H1 (cell line): ENCODE measurements at regions not wholly inside any gene's neighbourhood (a gene's known extent, or its start where the extent isn't known, plus 50 kb on each side); places are given as distances from the start of the nearest gene placed in this dataset.

Source experiments
- CTCF ChIA-PET: fragments of 300-600 bp; sonication (Branson Sonifier 250); formaldehyde crosslinking; loops from one replicate; lab custom pipeline; 2021; ENCODE audit not compliant: partially characterized antibody; lab: Charles Lee
- POLR2A ChIA-PET: fragments of 300-600 bp; sonication (Branson Sonifier 250); formaldehyde crosslinking; loops from one replicate; lab custom pipeline; 2021; ENCODE audit warnings: inconsistent platforms; ENCODE audit not compliant: partially characterized antibody; lab: Charles Lee
- DNase-seq, 2 experiments: peaks; one replicate each; pipeline versions ENCODE4 v3.0.0 to v3.0.0-alpha.2; 2010 to 2022; ENCODE audit warnings: low spot score in 2 of 2, low read depth in 1 of 2, mixed read lengths in 1 of 2
- FAIRE-seq: peaks from 2 replicates; lab custom pipeline; 2011; peaks lifted over from hg19 to GRCh38; lab: Jason Lieb, UNC
- H2AFZ ChIP-seq: 2 replicates; pipeline ENCODE4 v1.8.1; 2012; ENCODE audit warnings: low read length, inconsistent platforms
- H2AK5ac ChIP-seq: 2 replicates; pipeline ENCODE4 v1.6.1; 2013; ENCODE audit warnings: low read depth, low read length
- H2BK120ac ChIP-seq: replicated peaks from 2 replicates; pipeline ENCODE3; 2013; ENCODE audit warnings: low read depth, low read length, inconsistent platforms
- H2BK12ac ChIP-seq: 2 replicates; pipeline ENCODE4 v1.6.1; 2013; ENCODE audit warnings: low read depth, low read length
- H2BK15ac ChIP-seq: 2 replicates; pipeline ENCODE4 v1.6.1; 2013; ENCODE audit warnings: low read length
- H2BK20ac ChIP-seq: 2 replicates; pipeline ENCODE4 v1.6.1; 2013; ENCODE audit warnings: low read length
- H2BK5ac ChIP-seq: 2 replicates; pipeline ENCODE4 v1.6.1; 2013; ENCODE audit warnings: low read depth, low read length
- H3K14ac ChIP-seq: 2 replicates; pipeline ENCODE4 v1.6.1; 2013; ENCODE audit warnings: inconsistent platforms; ENCODE audit not compliant: insufficient read length
- H3K18ac ChIP-seq: 2 replicates; pipeline ENCODE4 v1.6.1; 2013; ENCODE audit warnings: low read length; ENCODE audit errors: extremely low read depth
- H3K23ac ChIP-seq: 2 replicates; pipeline ENCODE4 v1.6.1; 2013; ENCODE audit warnings: inconsistent platforms; ENCODE audit not compliant: insufficient read length
- H3K23me2 ChIP-seq: 2 replicates; pipeline ENCODE4 v1.6.1; 2013; ENCODE audit warnings: low read depth, low read length
- H3K27ac ChIP-seq: 2 replicates; pipeline ENCODE4 v1.6.1; 2011; ENCODE audit warnings: low read depth, low read length, inconsistent platforms
- H3K27me3 ChIP-seq, 4 experiments: replicated peaks in 1 of 4; 1 replicate in 1 of 4; 2 replicates in 3 of 4; pipeline versions ENCODE4 v1.6.1 to v1.8.1; 2011 to 2013; ENCODE audit warnings: low read length in 3 of 4, mild to moderate bottlenecking in 3 of 4, inconsistent platforms in 2 of 4, mixed read lengths in 2 of 4, moderate library complexity in 1 of 4; ENCODE audit not compliant: control insufficient read depth in 3 of 4, insufficient read depth in 3 of 4; ENCODE audit errors: extremely low read depth in 1 of 4
- H3K36me3 ChIP-seq, 4 experiments: 2 replicates each; pipeline versions ENCODE4 v1.6.1 to v1.8.1; 2011 to 2013; ENCODE audit warnings: mild to moderate bottlenecking in 4 of 4, low read length in 3 of 4, moderate library complexity in 2 of 4, control low read depth in 1 of 4, inconsistent platforms in 1 of 4; ENCODE audit not compliant: insufficient read depth in 4 of 4, control insufficient read depth in 2 of 4
- H3K4ac ChIP-seq: replicated peaks from 2 replicates; pipeline ENCODE3; 2013; ENCODE audit warnings: low read length, low read depth, mixed read lengths, inconsistent platforms; ENCODE audit not compliant: insufficient read length
- H3K4me1 ChIP-seq, 4 experiments: replicated peaks in 1 of 4; 1 replicate in 1 of 4; 2 replicates in 3 of 4; pipeline versions ENCODE4 v1.6.1 to v1.8.1; 2011 to 2013; ENCODE audit warnings: low read length in 3 of 4, inconsistent platforms in 2 of 4, mixed read lengths in 1 of 4; ENCODE audit not compliant: insufficient read depth in 4 of 4, control insufficient read depth in 3 of 4
- H3K4me2 ChIP-seq, 2 experiments: 2 replicates each; pipeline versions ENCODE4 v1.6.1 to v1.8.1; 2011 to 2013; ENCODE audit warnings: low read depth in 2 of 2, low read length in 2 of 2, control low read depth in 1 of 2, inconsistent platforms in 1 of 2, mild to moderate bottlenecking in 1 of 2; ENCODE audit not compliant: insufficient read depth in 1 of 2
- H3K4me3 ChIP-seq, 4 experiments: fragments of 200-600, 300-600 bp in 1 of 4; sonication (generic), shearing (Covaris generic), sonication (Bioruptor Twin) in 1 of 4; 2 replicates each; pipeline versions ENCODE4 v1.5.1 to v1.8.1; 2011 to 2016; ENCODE audit warnings: low read length in 4 of 4, low read depth in 3 of 4, control low read depth in 2 of 4, inconsistent platforms in 2 of 4, mild to moderate bottlenecking in 2 of 4, mixed read lengths in 1 of 4, moderate library complexity in 1 of 4; ENCODE audit not compliant: insufficient read depth in 2 of 4; ENCODE audit errors: extremely low read depth in 1 of 4
- H3K56ac ChIP-seq: replicated peaks from 2 replicates; pipeline ENCODE3; 2013; ENCODE audit warnings: low read depth, mild to moderate bottlenecking, mixed read lengths, low read length, inconsistent platforms; ENCODE audit not compliant: insufficient read length
- H3K79me1 ChIP-seq: 2 replicates; pipeline ENCODE4 v1.6.1; 2013; ENCODE audit warnings: low read depth, low read length, control low read depth
- H3K79me2 ChIP-seq, 2 experiments: 2 replicates each; pipeline versions ENCODE4 v1.6.1 to v1.8.1; 2012 to 2013; ENCODE audit warnings: low read length in 2 of 2, mild to moderate bottlenecking in 2 of 2, inconsistent platforms in 1 of 2; ENCODE audit not compliant: insufficient read depth in 2 of 2, control insufficient read depth in 1 of 2
- H3K9ac ChIP-seq, 4 experiments: replicated peaks in 1 of 4; 1 replicate in 1 of 4; 2 replicates in 3 of 4; pipeline versions ENCODE4 v1.6.1 to v1.8.1; 2011 to 2013; ENCODE audit warnings: low read depth in 3 of 4, low read length in 3 of 4, control low read depth in 2 of 4, mild to moderate bottlenecking in 2 of 4, moderate library complexity in 2 of 4, inconsistent platforms in 1 of 4; ENCODE audit errors: extremely low read depth in 1 of 4
- H3K9me3 ChIP-seq, 2 experiments: 2 replicates each; pipeline versions ENCODE4 v1.6.1 to v1.8.1; 2012 to 2013; ENCODE audit warnings: mild to moderate bottlenecking in 2 of 2, moderate library complexity in 2 of 2, control low read depth in 1 of 2, inconsistent platforms in 1 of 2, low read depth in 1 of 2, low read length in 1 of 2, mixed read lengths in 1 of 2; ENCODE audit not compliant: insufficient read depth in 2 of 2
- H4K20me1 ChIP-seq, 2 experiments: replicated peaks in 1 of 2; 2 replicates each; pipeline versions ENCODE3 to v1.8.1; 2011 to 2013; ENCODE audit warnings: inconsistent platforms in 2 of 2, low read length in 2 of 2, mild to moderate bottlenecking in 1 of 2; ENCODE audit not compliant: insufficient read depth in 2 of 2, control insufficient read depth in 1 of 2
- H4K5ac ChIP-seq: 2 replicates; pipeline ENCODE4 v1.6.1; 2013; ENCODE audit warnings: low read length, low read depth, mixed read lengths, inconsistent platforms; ENCODE audit not compliant: insufficient read length
- H4K8ac ChIP-seq: 2 replicates; pipeline ENCODE4 v1.8.0; 2013; ENCODE audit warnings: mild to moderate bottlenecking, moderate library complexity, low read length, inconsistent platforms; ENCODE audit not compliant: insufficient read depth; ENCODE audit errors: extremely low read depth
- H4K91ac ChIP-seq: replicated peaks from 2 replicates; pipeline ENCODE3; 2013; ENCODE audit warnings: low read length, mixed read lengths, inconsistent platforms; ENCODE audit not compliant: insufficient read length
- CEBPB ChIP-seq: IDR thresholded peaks from 2 replicates; pipeline ENCODE4 v1.6.1; 2012; ENCODE audit warnings: low read depth, low read length
- JUND ChIP-seq: IDR thresholded peaks from 2 replicates; pipeline ENCODE4 v1.6.1; 2011; ENCODE audit warnings: mild to moderate bottlenecking, improper control_type of control experiment, low read length
- KDM4A ChIP-seq: IDR thresholded peaks from one replicate; pipeline ENCODE4 v1.7.1; 2012; ENCODE audit warnings: low read depth, mild to moderate bottlenecking, moderate library complexity, low read length, inconsistent platforms; ENCODE audit not compliant: severe bottlenecking
- RFX5 ChIP-seq: IDR thresholded peaks from 2 replicates; pipeline ENCODE4 v1.6.1; 2011; ENCODE audit warnings: low read depth, low read length, improper control_type of control experiment, borderline replicate concordance
- RXRA ChIP-seq: IDR thresholded peaks from 2 replicates; pipeline ENCODE4 v1.6.1; 2011; ENCODE audit warnings: low read depth, mild to moderate bottlenecking, low read length, moderate library complexity; ENCODE audit not compliant: insufficient read depth
- TBP ChIP-seq: IDR thresholded peaks from 2 replicates; pipeline ENCODE4 v1.6.1; 2011; ENCODE audit warnings: low read depth, low read length, improper control_type of control experiment
- WGBS, 2 experiments: shearing (Covaris generic) in 1 of 2; methylation state at CpG; one replicate each; pipeline versions ENCODE4 v1.1.6 to v1.1.7; 2013 to 2015; ENCODE audit warnings: low lambda C conversion rate in 2 of 2, mixed read lengths in 2 of 2, inconsistent platforms in 1 of 2, low coverage in 1 of 2, missing lambda C conversion rate in 1 of 2; ENCODE audit not compliant: insufficient replicate concordance in 2 of 2, insufficient coverage in 1 of 2, insufficient read length in 1 of 2; ENCODE audit errors: extremely low coverage in 1 of 2, missing lambda C conversion rate in 1 of 2; 5-methylcytosine and 5-hydroxymethylcytosine counted together
- TF ChIP-seq, protein P1 (sequence below): IDR thresholded peaks from 2 replicates; pipeline ENCODE4 v1.6.1; 2012; ENCODE audit warnings: inconsistent platforms

GRCh38 chr5:106640511-106640910 is 1030.2 kb downstream of the EFNA5 start:
- no peak overlapping the region for H3K4ac ChIP-seq
- ChIA-PET POLR2A (no interaction called here), CTCF (no interaction called here)
- no peaks in the 10 kb centered on the region for H3K9me3 ChIP-seq
- FAIRE-seq: peak; percentile 36
- H3K23me2 ChIP-seq: no peaks in the 10 kb centered on the region
- no peaks in the 10 kb centered on the region for H3K79me1 ChIP-seq
- no peak overlapping the region for H3K56ac ChIP-seq
- H2BK15ac ChIP-seq: no peak overlapping the region
- no peak overlapping the region for H3K27ac ChIP-seq
- H4K8ac ChIP-seq: no peak overlapping the region
- no peak overlapping the region for H4K5ac ChIP-seq
- H4K91ac ChIP-seq: no peak overlapping the region
- H3K36me3 ChIP-seq: no peaks in the 10 kb centered on the region
- DNase-seq: no peak
- no peak overlapping the region for H3K18ac ChIP-seq
- no peak overlapping the region for H3K9ac ChIP-seq
- H2BK20ac ChIP-seq: no peak overlapping the region
- H3K4me1 ChIP-seq: no peaks in the 10 kb centered on the region
- WGBS, 2 experiments: 91% methylated on average over 1 of the region's 1 CpG; no CpG with 5 or more reads in 1 of the 2 experiments
- no peaks in the 10 kb centered on the region for H3K79me2 ChIP-seq
- no peak overlapping the region for H3K4me2 ChIP-seq
- TF ChIP-seq JUND (no peak), TBP (no peak), KDM4A (no peak), RXRA (no peak), RFX5 (no peak), CEBPB (no peak)
- TF ChIP-seq, protein P1, sequence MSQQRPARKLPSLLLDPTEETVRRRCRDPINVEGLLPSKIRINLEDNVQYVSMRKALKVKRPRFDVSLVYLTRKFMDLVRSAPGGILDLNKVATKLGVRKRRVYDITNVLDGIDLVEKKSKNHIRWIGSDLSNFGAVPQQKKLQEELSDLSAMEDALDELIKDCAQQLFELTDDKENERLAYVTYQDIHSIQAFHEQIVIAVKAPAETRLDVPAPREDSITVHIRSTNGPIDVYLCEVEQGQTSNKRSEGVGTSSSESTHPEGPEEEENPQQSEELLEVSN: no peak
- H2BK5ac ChIP-seq: no peak overlapping the region
- no peak overlapping the region for H3K4me3 ChIP-seq
- H4K20me1 ChIP-seq: no peaks in the 10 kb centered on the region
- H2BK12ac ChIP-seq: no peak overlapping the region
- no peak overlapping the region for H3K23ac ChIP-seq
- H2AFZ ChIP-seq: no peak overlapping the region
- no peak overlapping the region for H2AK5ac ChIP-seq
- no peak overlapping the region for H3K14ac ChIP-seq
- no peak overlapping the region for H2BK120ac ChIP-seq
- no peaks in the 10 kb centered on the region for H3K27me3 ChIP-seq
